Keratinocyte (primary cell): ENCODE measurements at regions not wholly inside any gene's neighbourhood (a gene's known extent, or its start where the extent isn't known, plus 50 kb on each side); places are given as distances from the start of the nearest gene placed in this dataset.

ENCODE experiments used
- DNase-seq: peaks from one replicate; pipeline ENCODE4 v3.0.0-alpha.2; 2011; ENCODE audit warnings: low read depth, missing footprints, low spot score
- FAIRE-seq: peaks from 2 replicates; lab custom pipeline; 2011; peaks lifted over from hg19 to GRCh38; lab: Jason Lieb, UNC
- H2AFZ ChIP-seq: 2 replicates; pipeline ENCODE4 v1.6.0; 2012; ENCODE audit warnings: low read length, control low read depth, inconsistent platforms; ENCODE audit not compliant: control insufficient read depth
- H3K27ac ChIP-seq: 2 replicates; pipeline ENCODE4 v1.5.1; 2011; ENCODE audit warnings: low read length; ENCODE audit not compliant: control insufficient read depth, insufficient read depth
- H3K27me3 ChIP-seq: 3 replicates; pipeline ENCODE4 v1.6.0; 2011; ENCODE audit warnings: low read length; ENCODE audit not compliant: control insufficient read depth, insufficient read depth; ENCODE audit errors: extremely low read depth
- H3K36me3 ChIP-seq, 2 experiments: 2 replicates in 1 of 2; 3 replicates in 1 of 2; pipeline ENCODE4 v1.5.1; 2011; ENCODE audit warnings: low read length in 2 of 2, mild to moderate bottlenecking in 1 of 2; ENCODE audit not compliant: control insufficient read depth in 2 of 2, insufficient read depth in 2 of 2; ENCODE audit errors: extremely low read depth in 1 of 2
- H3K4me1 ChIP-seq: 3 replicates; pipeline ENCODE4 v1.5.1; 2011; ENCODE audit warnings: low read length; ENCODE audit not compliant: control insufficient read depth, insufficient read depth; ENCODE audit errors: extremely low read depth
- H3K4me2 ChIP-seq: 3 replicates; pipeline ENCODE4 v1.6.0; 2011; ENCODE audit warnings: low read depth, low read length; ENCODE audit not compliant: control insufficient read depth, insufficient read depth; ENCODE audit errors: extremely low read depth
- H3K4me3 ChIP-seq, 3 experiments: fragments of 200-600 bp in 1 of 3; sonication (generic) in 1 of 3; 2 replicates in 2 of 3; 3 replicates in 1 of 3; pipeline ENCODE4 v1.5.1; 2011 to 2016; ENCODE audit warnings: low read length in 3 of 3, mild to moderate bottlenecking in 3 of 3, control low read depth in 2 of 3, inconsistent platforms in 1 of 3, low read depth in 1 of 3, mixed read lengths in 1 of 3, mixed run types in 1 of 3, moderate library complexity in 1 of 3; ENCODE audit not compliant: control insufficient read depth in 2 of 3, insufficient read depth in 2 of 3; ENCODE audit errors: extremely low read depth in 1 of 3
- H3K79me2 ChIP-seq: 2 replicates; pipeline ENCODE4 v1.6.0; 2012; ENCODE audit warnings: low read length; ENCODE audit not compliant: control insufficient read depth, insufficient read depth
- H3K9ac ChIP-seq: 3 replicates; pipeline ENCODE4 v1.6.0; 2011; ENCODE audit warnings: low read length; ENCODE audit not compliant: control insufficient read depth, insufficient read depth; ENCODE audit errors: extremely low read depth
- H3K9me1 ChIP-seq: 3 replicates; pipeline ENCODE4 v1.6.0; 2011; ENCODE audit warnings: low read length; ENCODE audit not compliant: control insufficient read depth, insufficient read depth; ENCODE audit errors: extremely low read depth
- H3K9me3 ChIP-seq: 2 replicates; pipeline ENCODE4 v1.5.1; 2012; ENCODE audit warnings: low read depth, low read length; ENCODE audit not compliant: control insufficient read depth
- H4K20me1 ChIP-seq: 3 replicates; pipeline ENCODE4 v1.6.0; 2011; ENCODE audit warnings: low read length; ENCODE audit not compliant: control insufficient read depth, insufficient read depth; ENCODE audit errors: extremely low read depth
- EZH2 ChIP-seq: IDR thresholded peaks from one replicate; pipeline ENCODE4 v1.6.1; 2012; ENCODE audit warnings: inconsistent platforms, mild to moderate bottlenecking, low read length, moderate library complexity
- dilution Hi-C: fragments of 300-500 bp; cut with MboI; formaldehyde crosslinking; loops from one replicate; pipeline ENCODE4 v1.7.0; 2020; ENCODE audit warnings: low sequenced_read_pairs; ENCODE audit not compliant: extremely low pct_ligation_motif_present
- TF ChIP-seq, protein P1 (sequence below), 3 experiments: IDR thresholded peaks in 1 of 3; conservative IDR thresholded peaks in 1 of 3; optimal IDR thresholded peaks in 1 of 3; 2 replicates in 2 of 3; 3 replicates in 1 of 3; pipeline versions ENCODE3 to v1.5.1; 2011; ENCODE audit warnings: low read length in 3 of 3, mild to moderate bottlenecking in 3 of 3, moderate library complexity in 2 of 3, control low read depth in 1 of 3, inconsistent platforms in 1 of 3; ENCODE audit not compliant: insufficient read depth in 2 of 3; ENCODE audit errors: extremely low read depth in 1 of 3

DNA sequence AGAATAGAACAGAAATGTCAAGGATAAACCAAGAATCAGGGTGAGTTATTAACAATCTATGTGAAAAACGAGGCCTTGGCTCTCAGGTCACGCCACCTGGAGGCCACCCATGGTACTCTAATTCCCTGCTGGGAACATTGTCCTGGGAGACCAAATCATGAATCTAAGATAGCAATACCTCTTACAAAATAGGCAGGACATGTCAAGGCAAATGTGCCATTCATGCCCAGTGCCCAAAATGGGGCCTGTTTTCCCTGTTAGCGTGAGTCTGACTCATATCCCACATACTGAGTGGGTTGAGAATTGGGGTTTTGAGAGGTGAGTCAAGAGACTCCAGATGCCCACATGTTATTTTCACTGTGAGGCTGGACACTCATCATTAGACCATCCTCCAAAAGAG is 380.8 kb downstream of the HHIPL2 start:
- Histone ChIP-seq H3K36me3 (no peaks in the 10 kb centered on the region), H3K4me1 (peaks cover 7% of the 10 kb centered on the region), H3K9me3 (peaks cover 6% of the 10 kb centered on the region), H3K79me2 (no peaks in the 10 kb centered on the region), H4K20me1 (no peaks in the 10 kb centered on the region), H3K9ac (no peak overlapping the region), H2AFZ (no peak overlapping the region), H3K4me2 (peak overlapping the region; percentile 16), H3K27ac (no peak overlapping the region), H3K4me3 (no peak overlapping the region), H3K27me3 (no peaks in the 10 kb centered on the region), H3K9me1 (no peaks in the 10 kb centered on the region)
- FAIRE-seq = peak; percentile 97
- DNase-seq = peak; percentile 59
- dilution Hi-C loops = no loop called here
- TF ChIP-seq, protein P1, sequence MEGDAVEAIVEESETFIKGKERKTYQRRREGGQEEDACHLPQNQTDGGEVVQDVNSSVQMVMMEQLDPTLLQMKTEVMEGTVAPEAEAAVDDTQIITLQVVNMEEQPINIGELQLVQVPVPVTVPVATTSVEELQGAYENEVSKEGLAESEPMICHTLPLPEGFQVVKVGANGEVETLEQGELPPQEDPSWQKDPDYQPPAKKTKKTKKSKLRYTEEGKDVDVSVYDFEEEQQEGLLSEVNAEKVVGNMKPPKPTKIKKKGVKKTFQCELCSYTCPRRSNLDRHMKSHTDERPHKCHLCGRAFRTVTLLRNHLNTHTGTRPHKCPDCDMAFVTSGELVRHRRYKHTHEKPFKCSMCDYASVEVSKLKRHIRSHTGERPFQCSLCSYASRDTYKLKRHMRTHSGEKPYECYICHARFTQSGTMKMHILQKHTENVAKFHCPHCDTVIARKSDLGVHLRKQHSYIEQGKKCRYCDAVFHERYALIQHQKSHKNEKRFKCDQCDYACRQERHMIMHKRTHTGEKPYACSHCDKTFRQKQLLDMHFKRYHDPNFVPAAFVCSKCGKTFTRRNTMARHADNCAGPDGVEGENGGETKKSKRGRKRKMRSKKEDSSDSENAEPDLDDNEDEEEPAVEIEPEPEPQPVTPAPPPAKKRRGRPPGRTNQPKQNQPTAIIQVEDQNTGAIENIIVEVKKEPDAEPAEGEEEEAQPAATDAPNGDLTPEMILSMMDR (optimal IDR thresholded peaks at IDR 0.05 in 1 of 3, IDR thresholded peaks at IDR 0.05 in 1 of 3, conservative IDR thresholded peaks at IDR 0.05 in 1 of 3; ENCODE audit: extremely low read depth in 1 of 3, insufficient read depth in 2 of 3, low read length in 3 of 3) = peak; percentile 65 to 86 (median 78)
- TF ChIP-seq EZH2 = no peak

GRCh38 chr1:222165629-222166028 is 382.3 kb downstream of the HHIPL2 start:
- no peak for FAIRE-seq

More at GRCh38 chr1:222165629-222166028, 382.3 kb downstream of the HHIPL2 start:
- no peak overlapping the region for H3K9ac ChIP-seq
- H3K79me2 ChIP-seq = no peaks in the 10 kb centered on the region
- H3K36me3 ChIP-seq = no peaks in the 10 kb centered on the region
- H3K9me1 ChIP-seq = no peaks in the 10 kb centered on the region
- no peak overlapping the region for H3K27ac ChIP-seq
- H4K20me1 ChIP-seq = no peaks in the 10 kb centered on the region
- TF ChIP-seq, protein P1 (optimal IDR thresholded peaks at IDR 0.05 in 1 of 3, IDR thresholded peaks at IDR 0.05 in 1 of 3, conservative IDR thresholded peaks at IDR 0.05 in 1 of 3; ENCODE audit: extremely low read depth in 1 of 3, insufficient read depth in 2 of 3, low read length in 3 of 3) = no peak
- TF ChIP-seq EZH2 = no peak
- peaks cover 7% of the 10 kb centered on the region for H3K4me1 ChIP-seq
- no peak for DNase-seq
- no peaks in the 10 kb centered on the region for H3K27me3 ChIP-seq
- dilution Hi-C loops = no loop called here
- H3K4me2 ChIP-seq = no peak overlapping the region
- peaks cover 4% of the 10 kb centered on the region for H3K9me3 ChIP-seq
- H3K4me3 ChIP-seq = no peak overlapping the region
- no peak overlapping the region for H2AFZ ChIP-seq
